GM19455 (cell line): ENCODE measurements at regions not wholly inside any gene's neighbourhood (a gene's known extent, or its start where the extent isn't known, plus 50 kb on each side); places are given as distances from the start of the nearest gene placed in this dataset.

Experiments used
- ATAC-seq: cut with Tn5 transposase; IDR thresholded peaks from one replicate; pipeline ENCODE4 v1.9.1; 2021; ENCODE audit not compliant: unreplicated experiment

DNA sequence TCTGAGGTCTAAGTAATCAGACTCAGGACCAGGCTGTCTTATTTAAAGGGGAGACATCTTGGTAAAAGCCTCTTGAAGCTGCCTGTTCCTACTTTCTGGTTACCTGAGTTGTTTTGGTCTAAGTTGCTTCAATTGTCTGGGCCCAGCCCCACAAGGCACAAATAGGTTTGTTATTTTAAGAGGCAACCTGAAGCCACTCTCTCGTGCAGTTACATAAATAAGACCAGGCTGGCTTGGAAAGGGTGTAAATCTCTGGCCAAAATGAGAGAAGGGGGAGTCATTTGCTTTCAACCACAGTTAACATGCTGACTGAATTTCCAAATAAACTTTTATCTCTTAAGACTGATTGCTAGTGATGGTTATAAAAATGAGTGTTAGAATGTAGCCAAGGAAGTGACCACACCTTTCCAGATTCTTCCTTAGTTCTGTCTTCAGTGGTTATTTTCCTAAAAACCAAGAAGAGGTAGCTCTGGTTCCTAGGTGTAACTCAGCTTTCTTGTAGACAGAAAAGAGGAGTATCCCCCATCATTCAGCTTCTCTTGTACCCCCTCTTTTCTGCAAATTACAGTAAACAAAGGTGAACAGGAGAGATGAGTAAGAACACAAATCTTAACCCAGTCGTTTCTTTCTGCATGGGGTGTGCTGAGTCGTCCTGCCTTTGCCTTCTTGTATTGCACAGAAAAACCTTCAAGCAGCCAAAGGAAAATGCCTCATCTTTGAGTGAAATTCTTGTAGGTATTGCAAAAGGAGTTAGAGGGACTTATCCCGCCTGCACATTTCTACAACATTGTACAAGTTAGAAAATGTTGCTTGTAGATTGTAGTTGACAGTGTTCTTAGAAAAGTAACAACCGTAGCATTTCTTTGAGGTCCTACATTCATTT lies 161.5 kb upstream of the NT5C1B start:
- ATAC-seq: no peak

- no peak for ATAC-seq
These were observed 160.7 kb upstream of the NT5C1B start for GRCh38 chr2:18749912-18750526.

- no peak for ATAC-seq
These were observed 156.3 kb upstream of the NT5C1B start for GRCh38 chr2:18745431-18746272.

DNA sequence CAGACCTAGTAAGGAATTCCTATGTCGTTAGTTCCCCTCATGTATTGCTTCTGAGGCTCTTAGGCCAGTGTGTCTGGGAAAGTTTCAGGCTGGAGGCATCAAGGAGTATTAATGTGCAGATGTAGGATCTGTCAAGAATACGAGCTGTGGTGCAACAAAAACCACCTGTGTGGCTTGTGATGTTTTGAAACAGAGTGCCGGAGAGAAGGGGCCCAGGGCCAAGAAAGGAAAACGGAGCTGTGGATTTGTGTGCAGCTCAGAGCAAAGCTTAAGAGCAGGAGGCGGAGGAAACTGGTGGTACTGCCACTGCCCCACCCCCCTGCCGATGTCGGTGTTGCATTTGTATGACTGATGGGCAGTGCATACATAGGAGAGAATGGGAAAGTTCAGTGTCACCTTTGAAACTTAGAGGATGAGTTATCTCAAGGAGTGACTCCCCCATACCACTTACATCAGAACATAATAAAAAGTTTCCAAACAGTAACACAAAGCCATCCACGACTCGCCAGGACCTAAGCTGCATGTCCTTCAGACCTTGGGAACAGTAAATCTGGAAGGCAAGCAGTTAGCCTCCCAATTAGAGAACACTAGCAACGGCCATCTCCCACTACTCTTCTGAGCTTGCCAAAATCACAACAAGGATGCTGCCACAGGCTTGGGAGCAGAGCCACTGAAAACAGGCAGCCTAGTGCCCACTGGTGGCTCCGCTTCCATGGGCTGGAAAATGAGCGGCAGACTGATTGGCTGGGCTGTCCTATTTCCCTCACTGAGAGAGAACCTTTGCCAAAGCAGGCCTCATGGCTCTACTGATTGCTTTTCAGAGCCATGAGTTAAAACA lies 152.7 kb upstream of the NT5C1B start:
- ATAC-seq: no peak

DNA sequence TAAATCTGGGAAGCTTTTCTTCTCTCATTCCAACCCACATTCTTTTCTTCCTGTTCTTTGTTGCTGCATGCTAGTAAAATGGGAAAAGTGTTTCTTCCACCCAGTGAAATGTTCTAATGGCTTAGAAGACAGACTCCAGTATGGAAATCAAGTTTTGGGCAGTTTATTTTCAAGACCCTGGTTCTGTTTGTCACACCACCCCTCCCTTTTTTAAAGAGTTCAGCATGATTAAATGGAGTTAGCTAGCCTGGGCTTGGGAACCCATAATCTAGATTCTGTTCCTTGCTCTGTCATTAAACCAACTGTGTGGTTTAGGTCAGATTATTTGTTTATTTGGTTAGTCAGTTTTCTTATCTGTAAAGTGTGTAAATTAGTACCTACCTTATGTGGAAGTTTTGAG lies 151.8 kb upstream of the NT5C1B start:
- ATAC-seq: no peak

- no peak for ATAC-seq
These were observed 151.1 kb upstream of the NT5C1B start for GRCh38 chr2:18740474-18740881.

DNA sequence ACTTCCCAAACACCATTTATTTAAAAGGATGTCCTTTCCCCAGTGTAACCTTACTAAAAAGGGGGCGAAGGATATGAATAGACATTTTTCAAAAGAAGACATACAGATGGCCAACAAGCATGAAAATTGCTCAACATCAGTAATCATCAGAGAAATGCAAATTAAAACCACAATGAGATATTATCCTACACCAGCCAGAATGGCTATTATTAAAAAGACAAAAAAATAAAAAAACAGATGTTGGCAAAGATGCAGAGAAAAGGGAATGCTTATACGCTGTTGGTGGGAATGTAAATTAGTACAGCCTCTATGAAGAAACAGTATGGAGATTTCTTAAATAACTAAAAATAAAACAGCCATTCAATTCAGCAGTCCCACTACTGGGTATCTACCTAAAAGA lies 142.3 kb upstream of the NT5C1B start:
- no peak for ATAC-seq

DNA sequence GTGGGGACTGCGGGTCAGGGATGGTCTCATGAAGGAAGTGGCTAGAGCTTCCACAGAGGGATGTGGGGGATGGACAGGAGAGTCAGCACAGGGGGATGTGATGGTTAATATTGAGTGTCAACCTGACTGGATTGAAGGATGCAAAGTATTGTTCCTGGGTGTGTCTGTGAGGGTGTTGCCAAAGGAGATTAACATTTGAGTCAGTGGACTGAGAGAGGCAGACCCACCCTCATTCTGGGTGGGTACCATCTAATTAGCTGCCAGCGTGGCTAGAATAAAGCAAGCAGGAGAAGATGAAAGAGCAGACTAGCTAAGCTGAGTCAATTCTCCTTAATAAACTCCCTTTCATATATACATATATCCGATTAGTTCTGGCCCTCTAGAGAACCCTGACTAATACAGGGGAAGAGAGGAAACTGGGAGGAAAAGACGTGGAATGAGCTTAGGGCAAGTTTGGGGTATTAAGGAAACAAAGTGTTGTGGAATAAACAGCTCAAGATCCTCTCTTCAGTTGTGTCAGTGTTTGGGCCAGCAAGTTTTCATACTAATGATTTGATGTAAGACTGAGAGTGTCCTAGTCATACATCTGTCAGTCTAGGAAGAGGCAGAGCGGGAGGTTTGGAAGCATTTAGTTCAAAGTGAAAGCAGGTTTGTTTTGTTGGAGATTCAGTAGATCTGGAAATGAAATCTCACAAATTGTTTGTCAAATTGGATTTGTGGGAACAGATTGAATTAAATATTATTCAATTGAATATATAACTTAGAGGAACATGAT lies 135.2 kb upstream of the NT5C1B start:
- no peak for ATAC-seq

DNA sequence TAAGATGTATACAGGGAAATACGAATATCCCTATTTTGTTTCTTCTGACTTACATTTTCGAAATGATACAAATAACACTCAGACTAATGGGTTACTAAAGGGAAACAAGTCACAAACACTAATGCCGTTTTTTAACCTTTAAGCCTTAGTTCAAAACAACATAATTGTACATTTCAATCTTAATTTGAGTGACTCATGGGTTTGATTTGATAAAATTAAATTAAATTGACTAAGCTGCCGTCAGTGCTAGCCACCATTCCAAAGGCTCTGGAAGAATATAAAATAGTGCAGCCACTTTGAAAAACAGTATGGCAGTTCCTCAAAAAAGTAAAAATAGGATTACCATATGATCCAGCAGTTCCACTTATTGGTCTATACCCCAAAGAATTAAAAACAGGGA lies 133.8 kb upstream of the NT5C1B start:
- no peak for ATAC-seq

- ATAC-seq: no peak
These were observed 132.7 kb upstream of the NT5C1B start for GRCh38 chr2:18722101-18722500.

DNA sequence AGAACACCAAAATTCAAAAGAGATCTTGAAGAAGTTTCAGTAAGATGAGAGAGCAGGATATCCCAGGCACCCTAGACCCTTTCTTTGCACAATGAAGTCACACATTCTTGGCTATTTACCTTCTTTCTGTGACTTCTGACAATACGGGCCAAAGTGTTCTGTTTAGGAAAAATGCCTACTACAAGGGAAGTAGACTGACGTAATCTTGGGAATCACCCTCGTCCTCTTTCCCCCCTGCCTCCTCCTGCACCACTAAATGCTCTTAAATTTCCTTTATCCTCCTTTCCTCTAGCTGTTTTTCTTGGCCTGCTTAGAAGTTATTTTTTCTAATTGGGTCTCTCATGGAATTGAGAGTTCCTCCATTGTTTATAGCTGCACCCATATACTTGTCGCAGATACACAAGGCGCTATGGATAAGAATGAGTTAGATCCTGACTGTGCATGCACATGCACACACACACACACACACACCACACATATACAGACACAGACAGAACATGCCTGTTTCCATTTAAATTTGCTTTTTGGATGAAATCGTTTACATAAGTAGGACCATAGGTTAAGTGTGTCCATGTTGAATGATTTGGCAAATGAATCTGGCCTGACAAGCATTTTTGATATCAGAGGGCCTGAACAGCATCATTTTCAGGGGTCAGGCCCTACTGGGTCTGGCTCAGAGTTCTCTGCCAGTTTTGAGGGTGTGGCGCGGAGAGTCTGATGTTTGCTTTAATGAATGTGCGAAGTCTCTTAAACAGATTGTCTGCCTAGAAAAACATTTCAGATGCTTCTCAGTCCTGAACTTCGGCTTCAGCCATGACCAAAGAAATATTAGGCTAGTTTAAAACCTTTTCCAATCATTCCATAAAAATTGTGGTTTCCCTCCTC lies 131.9 kb upstream of the NT5C1B start:
- no peak for ATAC-seq

GRCh38 chr2:18719978-18720775 lies 130.8 kb upstream of the NT5C1B start:
- no peak for ATAC-seq

DNA sequence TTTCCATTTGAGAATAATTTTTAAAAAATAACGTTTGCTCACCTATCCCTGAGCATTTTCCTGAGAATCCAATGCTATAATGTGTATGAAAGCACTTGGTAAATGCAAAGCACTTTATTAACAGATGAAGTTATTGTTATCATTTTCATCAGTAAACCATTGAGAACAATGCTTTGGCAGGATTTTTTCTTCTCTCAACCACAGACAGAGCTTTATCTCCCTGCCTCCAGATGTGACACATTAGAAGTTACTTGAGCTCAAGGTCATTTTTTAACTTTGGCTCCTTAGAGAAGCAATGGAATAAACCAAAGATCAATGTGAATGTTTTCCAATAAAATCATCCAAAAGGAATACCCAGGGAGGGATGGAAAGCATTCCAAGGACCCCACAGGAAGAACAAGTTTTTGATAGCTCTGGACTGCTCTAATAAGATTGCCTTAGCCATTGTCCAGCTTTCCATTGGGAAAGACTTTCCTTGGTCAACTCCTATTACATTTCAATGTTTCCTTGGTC lies 118.9 kb upstream of the NT5C1B start:
- no peak for ATAC-seq

DNA sequence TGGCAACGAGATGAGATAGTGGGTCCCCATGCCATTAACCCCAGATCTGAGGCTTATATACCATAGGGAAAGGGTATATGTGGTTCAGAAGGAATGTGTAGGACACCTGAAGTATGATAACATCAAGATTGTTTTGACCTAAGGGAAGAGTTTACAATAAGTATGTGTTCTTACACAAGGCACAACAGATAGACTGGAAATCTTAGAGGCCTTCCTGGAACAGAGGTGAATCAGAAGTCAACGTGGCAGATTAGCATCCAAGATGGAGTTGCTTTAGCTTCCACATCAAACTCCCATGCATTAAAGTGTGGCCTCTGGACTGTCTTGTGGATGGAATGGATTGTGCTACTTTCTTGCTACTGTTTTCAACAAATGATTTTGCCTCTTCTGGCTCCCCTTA lies 116.6 kb upstream of the NT5C1B start:
- ATAC-seq: no peak

- ATAC-seq: no peak
These were observed 114.9 kb upstream of the NT5C1B start for GRCh38 chr2:18704276-18704675.

- no peak for ATAC-seq
These were observed 114.2 kb upstream of the NT5C1B start for GRCh38 chr2:18703555-18703954.

GRCh38 chr2:18701981-18702380 lies 112.6 kb upstream of the NT5C1B start:
- no peak for ATAC-seq

- ATAC-seq: no peak
These were observed 112.2 kb upstream of the NT5C1B start for GRCh38 chr2:18701546-18701945.
